ENCODE measurements at regions not wholly inside any gene's neighbourhood (a gene's known extent, or its start where the extent isn't known, plus 50 kb on each side); places are given as distances from the start of the nearest gene placed in this dataset.

- TF ChIP-seq CTCF (conservative IDR thresholded peaks at IDR 0.05; ENCODE audit: low read length) (no peak), EZH2phosphoT487 (IDR thresholded peaks at IDR 0.05; ENCODE audit: borderline replicate concordance, low read depth, low read length) (no peak)
These were observed 233.3 kb downstream of the KLF5 start for GRCh38 chr13:73292127-73292526.
